CD8-positive, alpha-beta memory T cell (primary cell): ENCODE measurements at regions not wholly inside any gene's neighbourhood (a gene's known extent, or its start where the extent isn't known, plus 50 kb on each side); places are given as distances from the start of the nearest gene placed in this dataset.

Experiments
- CTCF ChIA-PET: fragments of 350-600 bp; sonication (Branson Sonifier 250); formaldehyde crosslinking; loops from one replicate; lab custom pipeline; 2021; ENCODE audit warnings: antibody characterized with exemption; lab: Charles Lee
- POLR2A ChIA-PET: fragments of 350-600 bp; sonication (Branson Sonifier 250); formaldehyde crosslinking; loops from one replicate; lab custom pipeline; 2021; ENCODE audit warnings: antibody characterized with exemption; lab: Charles Lee
- DNase-seq, 5 donors: peaks; one replicate each; pipeline versions ENCODE4 v3.0.0 to v3.0.0-alpha.2; 2020 to 2022; ENCODE audit warnings: mixed read lengths in 1 of 5
- H3K27ac ChIP-seq: one replicate; pipeline ENCODE4 v1.7.0; 2013; ENCODE audit warnings: low read depth, mild to moderate bottlenecking, low read length, moderate library complexity
- H3K27me3 ChIP-seq: 2 replicates; pipeline ENCODE4 v1.7.0; 2013; ENCODE audit warnings: low read length, mild to moderate bottlenecking; ENCODE audit not compliant: insufficient read depth, poor library complexity, severe bottlenecking
- H3K36me3 ChIP-seq: 2 replicates; pipeline ENCODE4 v1.7.0; 2013; ENCODE audit warnings: mild to moderate bottlenecking, low read length, moderate library complexity; ENCODE audit not compliant: insufficient read depth
- H3K4me1 ChIP-seq: 2 replicates; pipeline ENCODE4 v1.7.0; 2013; ENCODE audit warnings: mild to moderate bottlenecking, low read length, moderate library complexity; ENCODE audit not compliant: insufficient read depth
- H3K4me3 ChIP-seq: 2 replicates; pipeline ENCODE4 v1.7.0; 2013; ENCODE audit warnings: mild to moderate bottlenecking, low read length
- H3K9me3 ChIP-seq: 2 replicates; pipeline ENCODE4 v1.7.0; 2013; ENCODE audit warnings: mild to moderate bottlenecking, low read length
- H3K27ac Mint-ChIP-seq, 8 donors: one replicate each; pipeline ENCODE4 v1.8.0; 2020 to 2021; ENCODE audit warnings: mixed read lengths in 8 of 8, mild to moderate bottlenecking in 6 of 8, inconsistent platforms in 3 of 8, moderate library complexity in 3 of 8
- H3K27me3 Mint-ChIP-seq, 2 donors: one replicate each; pipeline ENCODE4 v1.8.0; 2020 to 2021; ENCODE audit warnings: mixed read lengths in 2 of 2, mild to moderate bottlenecking in 1 of 2, moderate library complexity in 1 of 2
- H3K36me3 Mint-ChIP-seq, 3 donors: one replicate each; pipeline ENCODE4 v1.8.0; 2020 to 2021; ENCODE audit warnings: mixed read lengths in 3 of 3, inconsistent platforms in 1 of 3, mild to moderate bottlenecking in 1 of 3
- H3K4me1 Mint-ChIP-seq, 3 donors: one replicate each; pipeline ENCODE4 v1.8.0; 2020 to 2021; ENCODE audit warnings: mixed read lengths in 3 of 3, inconsistent platforms in 1 of 3, mild to moderate bottlenecking in 1 of 3
- H3K4me3 Mint-ChIP-seq, 7 donors: one replicate each; pipeline ENCODE4 v1.8.0; 2020 to 2021; ENCODE audit warnings: mixed read lengths in 7 of 7, mild to moderate bottlenecking in 6 of 7, moderate library complexity in 4 of 7, inconsistent platforms in 2 of 7
- H3K9me3 Mint-ChIP-seq, 5 donors: one replicate each; pipeline ENCODE4 v1.8.0; 2020 to 2022; ENCODE audit warnings: mixed read lengths in 5 of 5, mild to moderate bottlenecking in 3 of 5, moderate library complexity in 2 of 5, inconsistent platforms in 1 of 5

GRCh38 chr9:118121361-118121760 is 417.2 kb downstream of the TLR4 start:
- no peak for DNase-seq
- H3K36me3 ChIP-seq: no peaks in the 10 kb centered on the region
- H3K27ac ChIP-seq: no peak overlapping the region
- no peaks in the 10 kb centered on the region for H3K4me1 ChIP-seq
- Mint-ChIP-seq H3K4me1 (no peaks in the 10 kb centered on the region), H3K9me3 (peaks cover 0 to 8% (median 2%) of the 10 kb centered on the region in 5 donors), H3K4me3 (no peak overlapping the region), H3K27ac (no peak overlapping the region), H3K27me3 (no peaks in the 10 kb centered on the region), H3K36me3 (no peaks in the 10 kb centered on the region)
- CTCF ChIA-PET: no interaction called here
- POLR2A ChIA-PET: no interaction called here
- no peaks in the 10 kb centered on the region for H3K27me3 ChIP-seq
- no peaks in the 10 kb centered on the region for H3K9me3 ChIP-seq
- no peak overlapping the region for H3K4me3 ChIP-seq

GRCh38 chr9:118128313-118128712 is 424.1 kb downstream of the TLR4 start:
- peaks cover 0 to 2% of the 10 kb centered on the region in 2 donors for H3K27me3 Mint-ChIP-seq
- no peaks in the 10 kb centered on the region for H3K9me3 ChIP-seq
- peaks cover 0 to 14% (median 6%) of the 10 kb centered on the region in 5 donors for H3K9me3 Mint-ChIP-seq

GRCh38 chr9:118129541-118129940 is 425.3 kb downstream of the TLR4 start:
- no peak overlapping the region for H3K4me3 ChIP-seq
- H3K36me3 Mint-ChIP-seq: no peaks in the 10 kb centered on the region
- peaks cover 0 to 2% of the 10 kb centered on the region in 2 donors for H3K27me3 Mint-ChIP-seq
- CTCF ChIA-PET: no interaction called here
- H3K36me3 ChIP-seq: no peaks in the 10 kb centered on the region
- H3K4me3 Mint-ChIP-seq: no peak overlapping the region
- H3K9me3 ChIP-seq: no peaks in the 10 kb centered on the region
- H3K27ac Mint-ChIP-seq: no peak overlapping the region
- POLR2A ChIA-PET: no interaction called here
- H3K27ac ChIP-seq: no peak overlapping the region
- DNase-seq: no peak
- H3K9me3 Mint-ChIP-seq: peaks cover 0 to 25% (median 6%) of the 10 kb centered on the region in 5 donors
- H3K4me1 Mint-ChIP-seq: no peaks in the 10 kb centered on the region
- no peaks in the 10 kb centered on the region for H3K4me1 ChIP-seq
- no peaks in the 10 kb centered on the region for H3K27me3 ChIP-seq

More at GRCh38 chr9:118128313-118128712, 424.1 kb downstream of the TLR4 start:
- Mint-ChIP-seq H3K36me3 (no peaks in the 10 kb centered on the region), H3K4me1 (no peaks in the 10 kb centered on the region), H3K4me3 (peak overlapping the region in 1 of 7 donors; percentile 32), H3K27ac (no peak overlapping the region)
- no peaks in the 10 kb centered on the region for H3K36me3 ChIP-seq
- no peaks in the 10 kb centered on the region for H3K27me3 ChIP-seq
- no peaks in the 10 kb centered on the region for H3K4me1 ChIP-seq
- ChIA-PET CTCF (no interaction called here), POLR2A (no interaction called here)
- no peak for DNase-seq
- no peak overlapping the region for H3K27ac ChIP-seq
- no peak overlapping the region for H3K4me3 ChIP-seq

- Mint-ChIP-seq H3K27ac (no peak overlapping the region), H3K36me3 (no peaks in the 10 kb centered on the region), H3K9me3 (peaks cover 0 to 9% (median 5%) of the 10 kb centered on the region in 5 donors), H3K27me3 (no peaks in the 10 kb centered on the region), H3K4me3 (no peak overlapping the region), H3K4me1 (no peaks in the 10 kb centered on the region)
- CTCF ChIA-PET: no interaction called here
- H3K27ac ChIP-seq: no peak overlapping the region
- H3K9me3 ChIP-seq: no peaks in the 10 kb centered on the region
- POLR2A ChIA-PET: no interaction called here
- H3K36me3 ChIP-seq: no peaks in the 10 kb centered on the region
- H3K4me1 ChIP-seq: no peaks in the 10 kb centered on the region
- H3K4me3 ChIP-seq: no peak overlapping the region
- H3K27me3 ChIP-seq: no peaks in the 10 kb centered on the region
- no peak for DNase-seq
Observed at GRCh38 chr9:118148990-118149389, 444.8 kb downstream of the TLR4 start.

- POLR2A ChIA-PET: no interaction called here
- Histone ChIP-seq H3K36me3 (no peaks in the 10 kb centered on the region), H3K27me3 (no peaks in the 10 kb centered on the region), H3K27ac (no peak overlapping the region), H3K4me1 (no peaks in the 10 kb centered on the region), H3K9me3 (no peaks in the 10 kb centered on the region), H3K4me3 (no peak overlapping the region)
- DNase-seq: no peak
- H3K4me3 Mint-ChIP-seq: no peak overlapping the region
- no peaks in the 10 kb centered on the region for H3K36me3 Mint-ChIP-seq
- no peaks in the 10 kb centered on the region for H3K27me3 Mint-ChIP-seq
- no peak overlapping the region for H3K27ac Mint-ChIP-seq
- CTCF ChIA-PET: no interaction called here
- no peaks in the 10 kb centered on the region for H3K4me1 Mint-ChIP-seq
- peaks cover 0 to 4% (median 2%) of the 10 kb centered on the region in 5 donors for H3K9me3 Mint-ChIP-seq
Observed at GRCh38 chr9:118156846-118157245, 452.6 kb downstream of the TLR4 start.

GRCh38 chr9:118162716-118163115 is 458.5 kb downstream of the TLR4 start:
- no peak overlapping the region for H3K4me3 Mint-ChIP-seq
- Histone ChIP-seq H3K4me1 (no peaks in the 10 kb centered on the region), H3K36me3 (no peaks in the 10 kb centered on the region), H3K27me3 (no peaks in the 10 kb centered on the region), H3K4me3 (no peak overlapping the region), H3K9me3 (no peaks in the 10 kb centered on the region), H3K27ac (no peak overlapping the region)
- DNase-seq: no peak
- H3K36me3 Mint-ChIP-seq: no peaks in the 10 kb centered on the region
- CTCF ChIA-PET: no interaction called here
- no peaks in the 10 kb centered on the region for H3K27me3 Mint-ChIP-seq
- peaks cover 0 to 11% (median 3%) of the 10 kb centered on the region in 5 donors for H3K9me3 Mint-ChIP-seq
- H3K4me1 Mint-ChIP-seq: no peaks in the 10 kb centered on the region
- POLR2A ChIA-PET: no interaction called here
- no peak overlapping the region for H3K27ac Mint-ChIP-seq

- no peaks in the 10 kb centered on the region for H3K4me1 ChIP-seq
- no peak overlapping the region for H3K27ac ChIP-seq
- ChIA-PET CTCF (no interaction called here), POLR2A (no interaction called here)
- H3K27me3 ChIP-seq: no peaks in the 10 kb centered on the region
- Mint-ChIP-seq H3K4me1 (no peaks in the 10 kb centered on the region), H3K36me3 (no peaks in the 10 kb centered on the region), H3K4me3 (no peak overlapping the region), H3K27me3 (no peaks in the 10 kb centered on the region), H3K9me3 (peaks cover 0 to 11% (median 3%) of the 10 kb centered on the region in 5 donors), H3K27ac (no peak overlapping the region)
- DNase-seq: no peak
- no peak overlapping the region for H3K4me3 ChIP-seq
- no peaks in the 10 kb centered on the region for H3K9me3 ChIP-seq
- H3K36me3 ChIP-seq: no peaks in the 10 kb centered on the region
Observed at GRCh38 chr9:118163751-118164150, 459.5 kb downstream of the TLR4 start.

- no peak for DNase-seq
- H3K27me3 ChIP-seq: no peaks in the 10 kb centered on the region
- H3K4me1 Mint-ChIP-seq: no peaks in the 10 kb centered on the region
- no peaks in the 10 kb centered on the region for H3K36me3 Mint-ChIP-seq
- H3K9me3 Mint-ChIP-seq: peaks cover 0 to 11% (median 3%) of the 10 kb centered on the region in 5 donors
- H3K27me3 Mint-ChIP-seq: no peaks in the 10 kb centered on the region
- no peak overlapping the region for H3K27ac Mint-ChIP-seq
- H3K36me3 ChIP-seq: no peaks in the 10 kb centered on the region
- H3K9me3 ChIP-seq: no peaks in the 10 kb centered on the region
- ChIA-PET POLR2A (no interaction called here), CTCF (no interaction called here)
- H3K4me3 ChIP-seq: no peak overlapping the region
- H3K4me3 Mint-ChIP-seq: no peak overlapping the region
- no peaks in the 10 kb centered on the region for H3K4me1 ChIP-seq
- no peak overlapping the region for H3K27ac ChIP-seq
Observed at GRCh38 chr9:118165451-118165850, 461.2 kb downstream of the TLR4 start.
